GM19468 (cell line): ENCODE measurements at regions not wholly inside any gene's neighbourhood (a gene's known extent, or its start where the extent isn't known, plus 50 kb on each side); places are given as distances from the start of the nearest gene placed in this dataset.

ENCODE experiments used
- ATAC-seq: cut with Tn5 transposase; IDR thresholded peaks from one replicate; pipeline ENCODE4 v1.9.1; 2021; ENCODE audit warnings: mild to moderate bottlenecking, moderate library complexity, moderate number of reproducible peaks; ENCODE audit not compliant: unreplicated experiment; ENCODE audit errors: extremely low read depth

GRCh38 chr5:74063821-74064220 is 437.8 kb downstream of the ARHGEF28 start:
- ATAC-seq, result no peak

- no peak for ATAC-seq
These were observed 437.4 kb downstream of the ARHGEF28 start for GRCh38 chr5:74063346-74063745.

DNA sequence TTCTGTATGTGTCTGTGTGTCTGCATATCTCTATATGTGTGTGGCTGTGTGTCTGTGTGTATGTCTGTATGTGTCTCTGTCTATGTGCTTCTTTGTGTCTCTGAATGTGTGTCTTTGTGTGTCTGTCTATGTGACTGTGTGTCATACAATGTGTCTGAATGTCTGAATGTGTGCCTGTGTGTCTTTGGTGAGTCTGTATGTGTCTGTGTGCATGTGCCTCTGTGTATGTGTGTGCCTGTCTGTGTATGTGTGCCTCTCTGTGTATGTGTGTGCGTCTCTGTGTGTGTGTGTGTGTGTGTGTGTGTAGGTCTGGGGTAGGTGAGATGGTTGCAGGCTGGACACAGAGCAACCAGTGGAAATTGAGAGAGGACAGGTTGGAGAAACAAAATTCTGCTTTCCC is 435.3 kb downstream of the ARHGEF28 start:
- ATAC-seq, result no peak

DNA sequence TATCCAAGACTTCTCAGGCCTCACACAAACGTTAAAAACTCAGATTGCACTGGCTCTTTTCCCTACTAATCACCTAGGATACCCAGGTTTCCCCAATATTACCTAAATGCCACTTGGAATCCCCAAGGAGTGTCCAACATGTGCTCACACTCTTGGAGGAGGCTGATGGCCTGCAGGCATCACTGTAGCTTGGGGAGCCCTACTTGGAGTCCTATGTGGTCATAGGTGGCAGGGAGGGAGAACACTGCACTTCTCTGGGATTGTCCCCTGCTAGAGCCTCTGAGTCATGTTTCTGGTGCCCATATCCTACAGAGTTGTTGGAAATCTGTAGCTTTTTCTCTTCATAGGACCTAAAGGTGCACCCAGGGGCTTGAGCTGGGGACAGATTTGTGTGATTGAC is 433.7 kb downstream of the ARHGEF28 start:
- no peak for ATAC-seq

DNA sequence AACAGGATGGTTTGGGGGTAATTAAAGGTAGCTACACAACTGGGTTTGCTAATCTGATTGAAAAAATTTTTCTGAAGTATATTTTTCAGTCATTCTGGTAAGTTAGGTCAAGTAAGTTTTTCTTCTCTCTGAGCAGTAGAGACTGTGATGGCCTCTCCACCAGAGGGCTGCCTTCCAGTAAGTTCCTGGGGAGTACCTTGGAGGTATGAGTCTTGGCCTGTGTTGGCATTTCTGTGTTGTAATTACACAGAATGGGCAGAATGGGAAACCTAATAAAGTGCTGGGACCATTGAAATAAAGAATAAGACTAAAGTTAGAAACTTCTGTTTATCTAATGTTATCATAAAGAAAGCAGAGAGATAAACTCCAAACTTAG is 430.8 kb downstream of the ARHGEF28 start:
- no peak for ATAC-seq

GRCh38 chr5:74056107-74056788 is 430.3 kb downstream of the ARHGEF28 start:
- no peak for ATAC-seq

DNA sequence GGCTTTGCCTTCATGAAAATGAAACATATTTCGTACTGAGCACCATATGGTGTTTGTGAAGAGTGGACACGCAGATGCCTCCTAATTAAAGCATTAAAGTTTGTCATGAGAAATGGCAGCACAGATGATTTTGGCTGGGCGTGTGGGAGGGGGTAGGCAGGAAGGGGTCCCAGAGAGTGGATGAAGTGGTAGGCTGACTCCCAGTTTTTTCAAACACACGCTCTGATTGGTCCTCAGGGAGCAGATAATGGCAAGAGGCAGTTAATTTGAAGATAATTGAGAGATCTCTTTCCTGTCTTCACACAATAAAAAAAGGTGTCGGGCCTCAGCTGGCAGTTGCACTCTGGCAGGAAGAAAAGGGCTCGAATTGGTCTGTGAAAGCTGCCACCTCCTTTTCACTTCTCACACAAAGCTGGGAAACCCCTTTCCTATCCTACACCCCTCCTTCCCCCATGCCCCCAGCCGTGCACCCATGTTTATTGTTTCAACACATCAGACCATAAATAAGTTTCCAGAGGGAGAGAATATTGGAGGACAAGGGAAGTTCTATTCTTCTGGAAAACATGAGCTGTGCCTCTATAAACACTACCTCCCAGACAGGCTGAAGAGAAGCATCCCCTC is 429.6 kb downstream of the ARHGEF28 start:
- ATAC-seq, result no peak

DNA sequence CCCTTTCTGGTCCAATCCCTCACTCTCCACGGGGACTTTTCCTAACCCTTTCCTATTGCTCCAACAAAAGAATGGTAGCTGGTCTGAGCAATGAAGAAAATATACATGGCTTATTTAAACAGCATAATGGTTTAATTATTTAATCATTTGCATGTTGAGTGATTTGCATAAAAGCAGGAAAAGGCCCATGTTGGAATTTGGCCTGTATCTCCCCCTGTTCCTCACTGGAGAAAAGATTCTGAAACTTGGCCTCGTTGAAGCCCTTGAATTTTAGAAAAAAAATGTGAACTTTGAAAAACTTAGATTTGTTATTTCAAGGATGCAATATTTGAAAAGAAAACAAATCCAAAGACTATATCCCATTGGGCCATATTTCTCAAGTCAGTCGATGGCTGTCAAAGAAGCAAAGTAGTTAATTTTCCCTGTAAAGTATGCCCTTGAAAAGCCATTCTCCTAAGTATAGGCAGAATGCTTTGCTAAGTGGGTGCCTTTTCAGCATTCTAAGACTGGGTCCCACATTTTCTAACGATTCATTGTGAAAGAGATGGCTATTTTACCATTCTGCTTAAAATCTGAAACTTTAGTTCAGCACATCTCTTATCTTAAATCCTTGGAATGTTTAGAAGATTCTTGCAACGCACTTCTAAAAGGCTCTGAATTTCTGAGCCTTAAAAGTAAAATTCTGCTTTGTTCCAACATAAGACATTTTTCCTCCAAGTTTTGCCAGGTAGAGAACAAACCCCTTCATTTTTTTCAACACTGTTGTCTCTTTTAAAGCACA is 428.8 kb downstream of the ARHGEF28 start:
- no peak for ATAC-seq

GRCh38 chr5:74054139-74054538 is 428.1 kb downstream of the ARHGEF28 start:
- no peak for ATAC-seq

DNA sequence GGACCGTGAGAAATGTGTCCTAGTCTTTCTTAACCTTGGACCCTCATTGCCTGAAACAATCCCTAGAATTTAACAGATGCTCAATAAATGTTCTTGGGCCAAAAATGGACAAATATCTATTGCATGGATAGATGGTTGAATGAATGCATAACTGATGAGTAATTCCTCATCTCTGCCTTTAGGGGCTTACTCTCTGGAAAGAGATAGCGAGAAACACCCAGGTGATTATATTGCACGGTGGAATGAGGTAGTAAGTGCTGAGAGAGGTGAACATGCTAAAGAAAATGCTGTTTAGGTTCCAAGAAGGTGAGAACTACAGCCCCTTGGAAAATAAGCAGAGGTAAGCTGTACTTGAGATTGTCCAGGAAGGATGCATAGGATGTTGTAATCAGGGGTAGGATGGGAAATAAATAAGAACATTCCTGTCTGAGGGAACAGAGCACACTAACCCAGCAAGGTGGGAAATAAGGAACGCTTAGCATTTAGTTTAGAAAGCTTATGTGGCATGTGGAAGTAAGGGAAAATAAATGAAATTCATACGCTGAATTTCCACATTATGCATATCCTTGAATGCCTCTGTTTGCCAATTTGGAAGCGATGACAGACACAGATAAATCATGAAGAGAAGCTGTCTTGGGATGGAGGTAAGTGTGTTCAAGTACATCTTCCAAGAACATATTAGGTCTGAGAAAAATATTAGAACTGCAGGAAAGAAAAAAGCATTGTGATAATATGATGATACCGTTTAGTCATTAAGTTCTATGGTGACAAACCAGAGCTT is 426.6 kb downstream of the ARHGEF28 start:
- no peak for ATAC-seq

DNA sequence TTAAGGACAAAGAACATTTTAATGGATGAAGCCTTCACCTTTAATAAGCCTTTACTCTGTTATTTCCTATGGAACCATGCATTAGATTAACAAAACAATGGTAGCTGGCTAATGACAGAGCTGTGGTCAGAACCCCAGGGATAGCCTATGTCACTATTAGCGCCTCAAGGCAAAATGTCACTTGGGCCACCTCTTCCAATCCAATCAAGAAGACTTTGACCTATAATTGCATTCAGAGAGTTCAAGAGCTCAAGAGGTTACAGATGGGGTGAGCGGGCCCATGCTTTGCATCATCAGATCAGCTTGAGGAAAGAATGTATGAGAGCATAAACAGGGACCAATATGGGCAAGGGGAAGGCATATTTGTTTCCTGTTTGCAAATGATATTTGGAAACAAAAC is 425.1 kb downstream of the ARHGEF28 start:
- ATAC-seq, result no peak

- ATAC-seq, result no peak
These were observed 418.9 kb downstream of the ARHGEF28 start for GRCh38 chr5:74044936-74045335.

DNA sequence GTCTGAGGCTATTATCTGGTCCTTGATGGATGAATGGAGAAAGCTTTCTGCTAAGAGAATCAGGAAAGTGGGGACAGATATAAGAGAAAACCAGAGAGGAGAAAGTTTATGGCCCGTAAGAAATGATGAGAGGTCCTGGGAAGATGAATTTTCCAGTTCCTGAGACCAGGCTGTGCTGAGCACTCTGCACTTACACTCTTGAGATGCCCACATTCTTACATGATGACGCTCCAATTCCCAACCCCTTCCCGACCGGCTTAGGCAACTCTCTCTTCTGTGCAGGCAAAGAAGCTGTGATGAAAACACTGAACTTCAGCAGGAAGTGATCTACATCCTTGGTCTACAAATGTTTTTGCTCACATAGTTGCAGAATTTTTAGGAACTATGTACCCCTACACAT is 417.0 kb downstream of the ARHGEF28 start:
- ATAC-seq, result no peak

GRCh38 chr5:74042559-74042958 is 416.6 kb downstream of the ARHGEF28 start:
- ATAC-seq, result no peak

DNA sequence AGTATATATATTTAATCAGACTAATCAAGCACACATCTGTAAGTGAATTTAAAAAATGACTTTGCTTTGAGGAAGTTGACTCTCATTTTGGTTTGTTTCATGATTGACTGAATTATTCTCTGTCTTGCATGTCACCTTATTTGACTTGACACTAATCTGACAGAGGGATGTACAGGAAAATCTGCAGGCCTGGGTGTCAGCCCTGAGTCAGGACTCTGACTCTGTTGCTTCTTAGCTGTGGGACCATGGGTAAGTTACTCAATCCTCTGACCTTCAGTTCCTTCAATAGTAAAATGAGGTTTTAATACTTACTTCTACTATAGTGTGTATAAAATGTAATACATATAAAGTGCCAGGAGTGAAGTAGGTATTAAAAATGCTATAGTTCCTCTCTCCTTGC is 415.9 kb downstream of the ARHGEF28 start:
- ATAC-seq, result no peak

- no peak for ATAC-seq
These were observed 415.0 kb downstream of the ARHGEF28 start for GRCh38 chr5:74040811-74041491.

DNA sequence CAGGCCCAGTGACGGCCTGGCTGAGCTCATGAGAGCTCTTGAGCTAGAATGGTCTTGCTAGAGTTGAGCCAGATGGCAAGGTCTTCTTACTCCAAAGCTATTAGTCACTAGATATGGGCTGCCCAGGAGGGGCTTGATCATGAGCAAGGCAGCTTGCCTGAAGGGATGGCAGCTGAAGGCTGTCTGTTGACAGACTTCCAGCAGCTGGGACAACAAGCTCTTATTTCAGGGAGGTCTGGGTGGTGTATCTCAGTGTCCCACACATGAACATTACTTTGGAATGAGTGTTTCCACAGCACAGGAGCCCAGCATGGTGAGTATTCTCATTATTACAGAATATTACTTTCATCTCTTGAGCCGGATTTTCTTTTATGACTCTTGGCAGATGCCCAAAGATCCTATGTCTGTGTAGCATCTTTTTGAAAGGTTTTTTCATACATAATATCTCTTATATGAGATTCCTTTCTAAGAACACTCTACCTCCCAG is 414.1 kb downstream of the ARHGEF28 start:
- ATAC-seq, result no peak

DNA sequence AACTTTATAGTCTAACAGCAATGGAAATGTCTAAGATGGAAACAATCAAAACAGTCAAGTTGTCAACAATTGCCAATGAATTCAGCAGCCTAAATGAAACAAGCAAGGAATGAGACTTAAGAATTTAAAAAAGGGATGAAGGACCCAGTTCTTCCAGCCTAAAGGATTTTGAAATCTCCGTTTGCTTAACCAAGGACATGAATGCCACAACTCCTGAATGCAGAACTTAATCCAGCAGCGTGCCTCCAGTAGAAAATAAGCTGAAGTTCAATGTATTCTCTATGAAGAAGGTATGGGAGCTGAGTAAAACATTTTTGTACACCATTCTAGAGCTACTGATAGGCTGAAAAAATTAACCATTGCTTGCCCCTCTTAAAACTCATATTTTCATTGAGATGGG is 411.3 kb downstream of the ARHGEF28 start:
- no peak for ATAC-seq

DNA sequence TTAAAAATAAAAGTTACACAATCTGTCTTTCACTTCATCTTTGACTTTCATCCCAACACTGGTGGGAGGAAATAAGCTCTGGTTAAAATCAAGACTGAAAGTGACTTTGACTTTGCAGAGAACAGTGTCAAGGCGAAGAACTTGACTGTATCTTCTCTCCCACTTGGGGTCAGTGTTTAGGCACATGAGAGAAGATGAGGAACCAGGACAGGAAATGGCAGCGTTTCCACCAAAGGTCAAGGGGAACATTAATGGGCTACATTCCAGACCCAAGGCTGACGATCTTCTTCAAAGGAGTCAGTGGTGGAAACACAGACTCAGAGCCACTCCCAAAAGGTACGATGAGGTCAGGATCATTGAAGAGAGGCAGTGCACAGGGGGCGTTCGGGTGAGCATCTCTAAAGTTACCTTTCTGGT is 409.5 kb downstream of the ARHGEF28 start:
- ATAC-seq, result no peak

DNA sequence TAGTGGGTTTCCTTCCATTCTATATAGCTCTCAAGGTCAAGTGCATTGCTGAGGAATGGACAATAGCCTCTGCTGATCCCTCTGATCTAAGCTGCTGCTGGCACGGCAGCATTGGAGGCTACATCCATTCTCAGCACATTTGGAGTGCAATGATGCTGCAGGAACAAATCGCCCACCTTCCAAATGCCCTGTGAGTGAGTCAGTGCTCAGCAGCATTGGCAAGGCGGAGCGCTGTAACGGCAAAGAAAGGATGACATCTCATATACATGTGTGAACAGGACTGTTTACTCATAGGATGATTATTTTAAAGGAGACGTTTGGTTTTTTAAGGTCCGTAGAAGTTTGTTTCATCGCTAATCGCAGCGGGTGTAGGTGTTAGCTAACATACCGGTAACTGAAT is 408.7 kb downstream of the ARHGEF28 start:
- no peak for ATAC-seq
